ENCODE measurements at regions not wholly inside any gene's neighbourhood (a gene's known extent, or its start where the extent isn't known, plus 50 kb on each side); places are given as distances from the start of the nearest gene placed in this dataset.

- TF ChIP-seq CTCF (IDR thresholded peaks at IDR 0.05) (no peak), REST (IDR thresholded peaks at IDR 0.05; ENCODE audit: insufficient read depth in 1 of 2, low read depth in 2 of 2, low read length in 1 of 2) (no peak), POLR2AphosphoS5 (IDR thresholded peaks at IDR 0.05; ENCODE audit: low read depth, low read length) (no peak), SIN3A (IDR thresholded peaks at IDR 0.05; ENCODE audit: borderline replicate concordance, insufficient read depth, low read depth, low read length) (no peak), TCF7L2 (IDR thresholded peaks at IDR 0.05; ENCODE audit: low read depth, low read length) (no peak)
These were observed 500.5 kb downstream of the TMEM232 start for GRCh38 chr5:110225949-110226348.

All from Panc1 (cell line).